Glomerular endothelial cell (primary cell): ENCODE measurements at regions not wholly inside any gene's neighbourhood (a gene's known extent, or its start where the extent isn't known, plus 50 kb on each side); places are given as distances from the start of the nearest gene placed in this dataset.
"Not testable (repeated sequence)": the region's sequence is repeated elsewhere in the genome, so short reads cannot be mapped to it uniquely, and the experiment has no call there.

Experiments used
- DNase-seq: peaks from one replicate; pipeline ENCODE4 v3.0.0-alpha.2; 2011; ENCODE audit warnings: low read depth, low spot score; ENCODE audit errors: extremely low read depth

DNA sequence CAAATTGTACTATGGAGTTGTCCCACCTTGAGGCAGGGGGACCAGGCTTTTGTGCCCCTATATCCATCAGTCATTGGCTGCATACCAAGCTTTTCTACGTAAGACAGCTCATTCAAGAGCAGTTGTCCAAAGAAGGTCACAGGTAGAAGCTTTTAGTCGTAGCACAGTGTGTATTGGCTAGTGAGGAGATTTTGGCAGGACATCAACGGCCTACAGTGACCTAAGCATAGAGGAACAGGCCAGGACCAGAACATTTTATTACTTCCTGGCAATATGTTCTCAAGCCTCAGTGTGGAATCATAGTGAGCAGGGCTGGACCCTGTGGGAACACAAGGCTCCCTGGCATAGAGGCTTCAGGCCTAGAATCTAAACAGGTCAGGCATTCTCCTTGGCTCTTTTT lies 105.4 kb upstream of the ANKRD28 start:
- DNase-seq: no peak

DNA sequence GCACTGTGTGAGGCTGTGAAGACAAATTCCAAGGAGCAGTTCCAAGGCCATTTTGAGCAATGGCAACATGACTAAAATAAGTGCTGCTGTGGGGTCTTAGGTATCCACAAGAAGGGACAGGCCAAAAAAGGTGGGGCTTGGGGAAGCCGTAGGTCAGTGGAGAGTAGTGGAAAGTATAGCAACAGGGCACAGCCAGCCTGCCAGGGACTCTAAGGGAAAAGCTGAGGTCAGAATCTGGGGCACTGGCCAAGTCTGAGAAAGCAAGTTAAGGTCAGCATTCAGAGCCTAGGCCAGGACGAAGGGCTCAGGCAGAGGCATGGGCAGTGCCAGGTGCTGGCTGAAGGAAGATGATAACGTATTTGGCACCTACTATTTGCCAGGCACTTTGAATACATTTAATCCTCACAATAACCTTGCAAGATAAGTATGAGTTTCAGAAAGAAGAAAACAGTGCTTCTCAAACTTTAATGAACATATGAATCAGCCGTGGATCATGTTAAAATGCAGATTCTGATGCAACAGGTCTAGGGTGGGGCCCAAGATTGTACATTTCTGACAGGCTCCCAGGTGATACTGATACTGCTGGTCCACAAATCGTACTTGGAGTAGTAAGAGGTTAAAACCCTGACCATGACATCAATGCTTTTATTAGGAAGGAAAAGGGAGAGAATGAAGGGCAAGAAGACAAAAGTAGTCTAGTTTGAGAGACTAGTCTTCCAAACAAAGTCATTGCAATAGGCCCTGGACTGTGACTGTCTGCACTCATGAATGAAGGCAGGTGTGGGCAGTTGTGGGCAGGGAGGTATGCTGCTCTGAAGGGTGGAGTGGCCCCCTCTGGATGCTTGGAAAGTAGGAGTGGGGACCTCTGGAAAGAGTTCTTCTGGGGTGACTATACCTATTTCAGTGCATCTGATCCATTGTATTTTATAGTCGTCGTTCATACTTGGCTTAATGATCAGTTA lies 106.3 kb upstream of the ANKRD28 start:
- no peak for DNase-seq

DNA sequence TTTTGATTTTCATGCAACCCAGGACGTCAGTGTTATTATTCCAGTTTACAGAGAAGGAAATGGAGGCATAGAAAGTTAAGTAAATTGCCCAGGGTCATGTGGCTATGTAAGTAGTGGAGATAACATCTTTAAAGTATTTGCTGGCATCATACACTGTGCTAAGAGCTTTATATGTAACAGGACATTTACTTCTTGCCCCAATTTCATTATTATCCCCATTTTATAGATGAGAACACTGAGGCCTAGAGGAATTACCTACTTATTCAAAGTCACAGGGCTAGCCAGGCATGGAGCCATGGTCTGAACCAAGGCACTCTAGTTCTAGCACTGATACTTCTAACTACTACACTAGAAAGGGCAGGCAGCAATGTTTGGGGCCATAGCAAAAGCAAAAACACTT lies 107.3 kb upstream of the ANKRD28 start:
- no peak for DNase-seq

DNA sequence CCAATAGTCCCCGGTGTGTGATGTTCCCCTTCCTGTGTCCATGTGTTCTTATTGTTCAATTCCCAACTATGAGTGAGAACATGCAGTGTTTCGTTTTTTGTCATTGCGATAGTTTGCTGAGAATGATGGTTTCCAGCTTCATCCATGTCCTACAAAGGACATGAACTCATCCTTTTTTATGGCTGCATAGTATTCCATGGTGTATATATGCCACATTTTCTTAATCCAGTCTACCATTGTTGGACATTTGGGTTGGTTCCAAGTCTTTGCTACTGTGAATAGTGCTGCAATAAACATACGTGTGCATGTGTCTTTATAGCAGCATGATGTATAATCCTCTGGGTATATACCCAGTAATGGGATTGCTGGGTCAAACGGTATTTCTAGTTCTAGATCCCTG lies 109.6 kb upstream of the ANKRD28 start:
- not testable (repeated sequence) for DNase-seq

DNA sequence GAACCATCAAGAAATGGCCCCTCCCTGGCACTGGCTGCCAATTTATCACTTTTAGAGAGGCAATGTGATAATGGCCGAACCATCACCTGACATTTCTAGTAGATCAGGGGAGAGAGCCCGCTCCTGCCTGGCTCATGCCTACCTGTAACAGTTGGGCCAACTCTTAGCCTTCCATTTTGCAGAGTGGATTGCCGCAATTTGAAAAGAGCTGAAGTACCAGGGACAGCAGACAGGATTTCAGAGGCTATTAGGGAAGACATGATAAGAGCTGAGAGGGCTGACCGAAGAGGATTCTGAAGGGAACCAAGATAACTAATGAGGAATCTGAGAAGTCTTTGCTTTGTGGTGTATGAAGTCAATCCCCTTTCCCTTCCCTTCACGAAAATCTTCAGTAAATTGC lies 121.2 kb upstream of the ANKRD28 start:
- DNase-seq: no peak

DNA sequence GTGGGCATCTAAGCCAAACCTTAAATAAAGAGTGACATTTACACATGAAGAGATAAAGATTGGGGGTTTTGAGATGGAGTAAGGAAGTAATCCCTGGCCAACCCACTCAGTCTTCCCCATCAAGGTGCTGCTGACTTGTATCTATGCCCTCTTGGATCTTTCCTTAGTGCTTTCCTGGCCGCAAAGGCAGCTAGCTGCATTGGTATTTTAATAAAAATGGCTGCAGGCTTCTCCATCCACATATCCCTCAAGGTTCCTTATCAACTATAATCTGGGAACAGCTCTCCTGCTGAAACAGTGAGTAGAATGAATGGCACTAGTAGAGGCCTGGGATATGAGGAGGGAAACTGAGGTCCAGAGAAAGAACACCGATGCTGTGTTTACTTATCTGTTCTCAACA lies 122.2 kb upstream of the ANKRD28 start:
- DNase-seq: no peak

DNA sequence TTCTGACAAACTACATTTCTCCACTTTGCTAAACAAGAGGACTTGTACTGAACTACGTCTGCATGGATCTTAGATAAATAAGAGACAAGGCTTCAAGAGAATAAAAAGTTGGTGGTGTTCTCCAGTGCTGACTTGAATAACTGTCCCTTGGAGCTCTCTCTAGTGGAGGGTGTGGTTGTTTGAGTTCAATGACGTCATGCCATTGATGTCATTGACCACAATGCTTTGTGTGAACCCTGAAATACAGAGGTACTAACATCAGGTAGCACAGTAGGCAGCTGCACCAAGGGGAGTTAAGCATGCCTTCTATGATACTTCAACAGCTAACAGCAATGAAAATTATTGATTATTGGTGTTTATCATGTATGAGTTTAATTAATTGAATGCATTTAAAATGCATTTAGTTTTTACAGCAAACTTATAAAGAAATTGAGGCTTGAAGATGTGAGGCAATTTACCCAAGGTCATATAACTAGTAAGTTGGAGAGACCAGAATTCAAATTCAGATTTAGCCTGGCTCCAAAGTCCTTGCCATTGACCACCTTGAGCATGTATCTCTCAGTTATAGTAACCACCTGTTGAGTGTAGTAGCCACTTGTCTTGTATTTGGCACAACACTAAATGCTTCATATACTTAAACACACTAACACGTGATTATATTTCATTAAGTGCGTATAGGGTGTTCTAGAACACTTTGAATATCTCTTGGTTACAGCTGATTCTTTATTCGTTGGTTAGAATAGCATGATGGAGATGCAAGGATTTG lies 126.0 kb upstream of the ANKRD28 start:
- no peak for DNase-seq

DNA sequence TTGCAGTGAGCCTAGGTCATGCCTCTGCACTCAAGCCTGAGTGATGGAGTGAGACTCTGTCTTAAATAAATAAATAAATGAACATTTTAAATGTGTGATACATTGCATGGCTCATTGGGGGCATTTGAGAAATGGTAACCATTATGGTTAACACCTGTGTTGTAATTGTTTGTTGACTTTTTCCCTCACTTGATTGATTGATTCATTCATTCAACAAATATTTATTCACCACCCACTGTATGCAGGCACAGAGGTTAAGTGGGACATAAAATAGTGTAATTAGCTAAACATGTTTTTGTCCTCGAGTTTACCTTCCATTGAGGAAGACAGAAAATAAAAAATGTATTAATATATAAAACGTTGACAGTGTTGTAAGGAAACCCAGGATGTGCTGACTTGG lies 127.1 kb upstream of the ANKRD28 start:
- no peak for DNase-seq

DNA sequence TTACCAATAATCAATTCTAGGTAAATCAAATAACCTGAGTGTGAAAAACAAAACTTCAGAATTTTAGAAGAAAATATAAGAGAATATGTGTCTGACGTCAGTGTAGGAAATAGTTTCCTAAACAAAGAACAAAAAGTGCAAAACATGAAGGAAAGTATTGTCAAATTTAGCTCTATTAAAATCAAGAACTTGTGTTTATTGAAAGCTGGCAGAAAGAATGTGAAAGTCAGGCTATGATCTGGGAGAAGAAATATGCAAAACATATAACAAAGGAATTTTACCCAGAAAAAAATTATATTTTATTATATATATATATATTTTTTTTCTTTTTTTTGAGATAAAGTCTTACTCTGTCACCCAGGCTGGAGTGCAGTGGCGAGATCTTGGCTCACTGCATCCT lies 129.1 kb upstream of the ANKRD28 start:
- DNase-seq: no peak

DNA sequence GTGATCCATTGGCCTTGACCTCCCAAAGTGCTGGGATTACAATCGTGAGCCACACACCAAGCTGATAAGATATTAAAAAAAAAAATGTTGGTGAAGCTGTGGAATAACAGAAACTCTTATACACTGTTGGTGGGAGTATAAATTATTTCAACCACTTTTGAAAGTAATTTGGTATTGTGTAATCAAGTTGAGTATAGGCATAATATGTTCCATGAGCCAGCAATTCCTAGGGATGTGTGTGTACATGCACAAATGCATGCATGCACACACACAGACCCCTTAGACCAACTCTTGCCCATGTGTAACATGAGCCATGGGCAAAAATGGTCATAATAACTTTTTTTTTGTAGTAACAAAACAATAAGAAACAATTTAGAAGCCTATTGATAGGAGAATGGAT lies 130.2 kb upstream of the ANKRD28 start:
- no peak for DNase-seq

DNA sequence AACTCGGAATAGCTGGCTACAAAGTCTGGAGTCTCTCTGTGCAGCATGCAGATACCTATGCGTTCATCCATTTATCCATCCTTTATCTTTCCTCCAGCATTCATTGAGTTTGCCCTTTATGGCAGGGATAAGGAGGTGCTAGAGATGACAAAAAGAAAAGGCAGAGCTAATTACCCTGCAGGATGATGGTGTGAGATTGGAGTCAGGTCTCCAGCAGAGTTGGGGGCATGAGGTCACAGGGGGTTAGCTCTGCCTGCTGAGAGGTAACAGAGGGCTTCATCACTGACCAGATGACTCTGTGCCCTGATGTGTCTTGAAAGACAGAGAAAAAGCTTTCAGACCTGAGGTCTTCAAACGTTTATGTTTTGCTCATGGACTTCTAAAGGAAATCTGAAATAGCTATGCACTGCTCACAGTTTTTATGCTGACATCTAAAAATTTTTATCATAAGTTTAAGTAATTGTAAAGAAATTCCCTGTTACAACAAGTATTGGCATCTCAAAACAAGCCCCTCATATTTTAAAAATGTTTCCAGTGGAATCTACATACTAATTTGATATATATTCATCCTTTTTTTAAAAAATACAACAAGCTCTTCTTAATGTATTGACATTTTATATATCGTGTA lies 132.3 kb upstream of the ANKRD28 start:
- DNase-seq: no peak

DNA sequence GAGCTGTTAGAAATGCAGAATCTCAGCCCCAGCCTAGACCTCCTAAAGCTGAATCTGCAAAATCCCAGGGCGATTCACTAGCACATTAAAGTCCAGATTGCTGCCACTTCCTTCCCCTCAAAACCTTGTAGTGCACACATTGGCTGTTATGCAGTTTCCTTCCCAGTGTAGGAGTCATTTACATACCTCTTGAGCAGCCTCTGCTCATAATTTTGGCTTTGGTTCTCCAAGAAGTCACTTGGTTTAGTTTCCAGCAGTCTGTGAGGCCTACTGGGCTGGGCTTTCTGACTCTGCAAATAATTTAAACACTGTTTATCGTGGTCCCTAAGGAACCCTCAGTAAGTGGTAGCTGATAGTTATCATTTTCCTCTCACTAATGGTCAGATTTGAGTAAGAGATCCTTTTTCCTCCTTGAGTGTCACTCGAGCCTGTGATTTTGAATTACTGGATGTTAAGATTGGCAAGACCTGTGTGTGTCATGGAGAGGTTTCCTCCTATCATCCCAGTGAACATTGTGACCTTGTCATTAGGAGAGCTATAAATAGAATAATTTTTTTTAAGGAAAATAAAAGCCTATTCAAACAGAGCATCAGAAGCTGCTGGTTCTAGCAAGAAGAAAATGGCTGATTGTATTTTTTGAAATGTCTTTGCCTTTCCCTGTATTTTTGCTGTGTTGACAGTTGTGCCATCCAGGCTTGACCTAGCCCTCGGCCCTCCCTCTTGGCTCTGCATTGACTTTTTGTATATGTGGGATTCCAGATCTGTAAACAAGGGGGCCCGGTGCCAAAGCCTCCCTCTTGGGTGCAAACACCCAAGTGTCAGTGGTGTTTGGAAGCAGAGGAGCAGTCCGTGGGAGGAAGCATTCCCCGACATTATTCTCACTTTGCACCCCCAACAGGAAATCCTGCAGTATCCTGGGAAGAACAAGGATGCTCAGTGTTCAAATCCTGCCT lies 134.8 kb upstream of the ANKRD28 start:
- DNase-seq: no peak

DNA sequence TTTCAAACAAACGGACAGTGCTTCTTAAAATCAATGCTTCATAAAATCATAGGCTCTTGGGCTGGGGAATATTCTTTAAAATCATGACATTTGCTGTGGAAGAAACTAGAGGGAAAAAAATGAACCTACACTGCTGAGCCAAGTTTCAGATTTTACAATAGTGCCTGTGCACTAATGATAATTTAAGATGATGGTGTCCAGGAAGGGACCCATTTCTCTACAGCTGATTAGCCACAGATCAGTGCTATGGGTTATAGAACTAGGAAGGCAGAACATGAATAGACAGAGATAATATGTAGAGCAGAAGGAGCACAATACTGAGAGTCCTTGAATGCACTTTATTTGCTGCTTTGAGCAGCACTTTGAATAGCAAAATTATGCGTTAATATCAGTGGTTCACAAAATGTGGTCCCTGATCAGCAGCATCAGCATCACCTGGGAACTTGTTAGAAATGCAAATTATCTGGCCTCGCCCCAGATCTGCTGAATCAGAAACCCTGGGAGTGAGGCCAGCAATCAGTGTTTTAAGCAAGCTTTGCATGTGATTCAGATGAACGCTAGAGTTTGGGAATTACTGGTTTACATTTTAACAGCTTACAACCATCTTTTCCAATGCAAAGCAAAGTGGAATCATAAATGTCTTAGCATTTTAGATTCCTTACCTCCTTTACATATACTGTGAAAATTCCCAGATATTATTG lies 135.8 kb upstream of the ANKRD28 start:
- DNase-seq: no peak

DNA sequence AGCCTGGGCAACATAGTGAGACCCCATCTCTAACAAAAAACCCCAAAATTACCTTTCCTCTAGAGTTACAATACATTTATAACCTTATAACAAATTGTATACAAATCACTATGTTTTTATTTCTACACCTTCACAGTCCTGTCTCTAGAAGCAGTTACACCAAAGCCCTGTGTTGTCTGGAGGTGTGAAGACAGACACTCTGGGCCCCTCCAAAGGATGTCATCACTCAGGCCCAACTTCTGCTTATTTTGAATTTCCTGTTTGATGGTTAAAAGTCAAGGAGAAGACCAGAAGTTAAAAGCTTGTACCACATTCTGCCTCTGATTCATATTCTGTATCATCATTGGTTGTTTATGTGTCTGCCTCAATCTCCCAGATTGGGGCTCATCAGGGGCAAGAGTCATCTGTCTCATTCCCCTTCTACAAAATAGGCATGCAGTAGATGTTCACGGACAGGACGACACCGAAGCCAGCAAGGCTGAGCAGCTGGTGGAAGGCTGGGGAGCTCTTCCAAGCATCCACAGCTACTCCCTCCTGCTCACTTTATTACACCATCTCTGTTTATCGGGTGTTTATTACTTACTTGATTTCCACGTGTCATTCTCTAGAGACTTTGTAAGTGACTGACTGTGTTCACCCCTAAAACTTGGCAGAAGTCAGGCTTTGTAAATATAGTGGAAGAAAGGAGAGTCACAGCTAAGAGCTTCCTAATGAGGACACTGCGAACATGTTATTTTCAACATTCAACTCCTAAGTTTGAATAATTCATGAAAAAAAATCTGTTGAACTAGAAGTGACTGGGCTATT lies 136.8 kb upstream of the ANKRD28 start:
- DNase-seq: no peak

DNA sequence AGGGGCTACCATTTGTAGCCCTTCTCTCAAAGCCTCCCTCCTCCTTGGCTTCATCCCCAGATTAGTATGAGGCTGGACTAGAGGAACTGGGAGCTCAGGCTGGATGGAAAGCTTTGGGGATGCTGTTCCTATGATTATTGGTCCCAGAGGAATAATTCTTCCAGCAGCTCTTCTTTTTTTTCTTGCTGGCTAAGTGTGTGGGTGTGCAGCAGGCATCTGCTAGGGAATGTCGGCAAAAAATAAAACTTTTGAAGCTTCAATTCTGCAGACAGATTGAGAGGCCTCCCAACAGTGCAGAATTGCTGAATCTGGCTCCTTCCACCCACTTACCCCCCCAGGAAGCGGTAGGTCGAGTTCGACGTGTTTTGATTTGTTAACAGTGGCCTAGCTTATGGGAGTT lies 138.5 kb upstream of the ANKRD28 start:
- DNase-seq: no peak

DNA sequence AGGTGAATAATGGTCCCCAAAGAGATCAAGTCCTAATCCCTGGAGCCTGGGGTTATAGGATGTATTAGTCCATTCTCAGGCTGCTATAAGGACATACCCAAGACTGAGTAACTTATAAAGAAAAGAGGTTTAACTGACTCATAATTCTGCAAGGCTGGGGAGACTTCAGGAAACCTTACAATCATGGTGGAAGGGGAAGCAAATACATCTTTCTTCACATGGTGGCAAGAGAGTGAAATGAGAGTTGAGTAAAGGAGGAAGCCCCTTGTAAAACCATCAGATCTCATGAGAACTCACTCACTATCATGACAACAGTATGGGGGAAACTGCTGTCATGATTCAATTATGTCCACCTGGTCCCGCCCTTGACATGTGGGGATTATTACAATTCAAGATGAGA lies 142.9 kb upstream of the ANKRD28 start:
- DNase-seq: no peak

DNA sequence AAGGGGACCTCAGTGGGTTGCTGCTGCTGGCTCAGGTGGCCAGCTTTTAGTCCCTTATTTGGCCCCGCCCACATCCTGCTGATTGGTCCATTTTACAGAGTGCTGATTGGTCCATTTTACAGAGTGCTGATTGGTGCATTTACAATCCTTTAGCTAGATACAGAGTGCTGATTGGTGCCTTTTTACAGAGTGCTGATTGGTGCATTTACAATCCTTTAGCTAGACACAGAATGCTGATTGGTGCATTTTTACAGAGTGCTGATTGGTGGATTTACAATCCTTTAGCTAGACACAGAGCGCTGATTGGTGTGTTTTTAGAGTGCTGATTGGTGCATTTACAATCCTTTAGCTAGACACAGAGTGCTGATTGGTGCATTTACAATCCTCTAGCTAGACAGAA lies 143.7 kb upstream of the ANKRD28 start:
- DNase-seq: not testable (repeated sequence)

DNA sequence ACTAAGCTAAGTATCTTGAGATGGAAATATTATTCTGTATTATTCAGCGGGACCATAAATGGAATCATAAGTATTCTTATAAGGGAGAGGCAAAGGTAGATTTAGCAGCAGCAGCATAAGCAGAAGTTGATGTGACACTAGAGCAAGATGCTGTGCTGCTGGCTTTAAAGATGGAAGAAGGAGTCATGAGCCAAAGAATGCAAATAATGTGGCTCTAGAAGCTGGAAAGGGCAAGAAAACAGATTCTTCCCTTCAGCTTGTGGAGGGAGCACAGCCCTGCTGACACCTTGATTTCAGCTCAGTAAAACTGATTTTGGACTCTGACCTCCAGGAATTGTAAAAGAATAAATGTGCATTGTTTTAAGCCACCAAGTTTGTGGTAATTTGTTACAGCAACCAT lies 144.2 kb upstream of the ANKRD28 start:
- no peak for DNase-seq

DNA sequence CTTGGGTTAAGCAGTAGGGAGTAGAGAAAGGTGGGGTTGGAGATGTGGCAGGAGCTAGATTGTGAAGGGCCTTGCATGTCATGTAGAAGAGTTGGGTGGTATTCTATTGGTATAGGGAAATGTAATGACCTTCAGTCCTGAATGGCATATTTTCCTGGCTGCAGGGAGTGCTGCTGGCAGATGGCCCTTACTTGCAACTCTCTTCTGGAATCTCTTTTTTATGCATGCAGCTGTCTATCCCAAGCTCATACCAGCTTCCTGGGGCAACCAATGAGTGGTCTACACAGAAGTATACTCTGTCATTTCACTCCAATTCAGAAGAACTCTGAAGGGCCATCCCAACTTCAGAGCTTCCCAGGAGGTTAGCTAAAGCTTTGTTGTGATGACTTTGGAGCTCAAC lies 144.7 kb upstream of the ANKRD28 start:
- DNase-seq: no peak
